NT2/D1 (cell line): ENCODE measurements at regions not wholly inside any gene's neighbourhood (a gene's known extent, or its start where the extent isn't known, plus 50 kb on each side); places are given as distances from the start of the nearest gene placed in this dataset.

ENCODE experiments used
- DNase-seq: peaks from one replicate; pipeline ENCODE4 v3.0.0-alpha.2; 2011; ENCODE audit warnings: low read depth, low spot score
- H3K27me3 ChIP-seq: 2 replicates; pipeline ENCODE4 v1.6.0; 2011; ENCODE audit warnings: mild to moderate bottlenecking; ENCODE audit not compliant: insufficient read length, insufficient read depth
- H3K36me3 ChIP-seq: 2 replicates; pipeline ENCODE4 v1.6.1; 2011; ENCODE audit warnings: mild to moderate bottlenecking, low read length, mixed read lengths; ENCODE audit not compliant: insufficient read depth, insufficient read length
- H3K4me1 ChIP-seq: 2 replicates; pipeline ENCODE4 v1.5.1; 2011; ENCODE audit not compliant: insufficient read depth, insufficient read length
- H3K4me3 ChIP-seq: 2 replicates; pipeline ENCODE4 v1.5.1; 2011; ENCODE audit warnings: low read depth; ENCODE audit not compliant: insufficient read length
- H3K9ac ChIP-seq: 2 replicates; pipeline ENCODE4 v1.6.0; 2011; ENCODE audit warnings: low read depth; ENCODE audit not compliant: insufficient read length
- H3K9me3 ChIP-seq: 2 replicates; pipeline ENCODE4 v1.5.1; 2011; ENCODE audit warnings: mild to moderate bottlenecking, low read length; ENCODE audit not compliant: insufficient read depth
- SUZ12 ChIP-seq: IDR thresholded peaks from 2 replicates; pipeline ENCODE4 v1.6.1; 2011; ENCODE audit not compliant: insufficient read length, insufficient read depth; ENCODE audit errors: extremely low read depth
- YY1 ChIP-seq: IDR thresholded peaks from 2 replicates; pipeline ENCODE4 v1.6.1; 2011; ENCODE audit not compliant: insufficient read length, insufficient read depth
- ZNF274 ChIP-seq: IDR thresholded peaks from 2 replicates; pipeline ENCODE4 v1.6.1; 2011; ENCODE audit warnings: mild to moderate bottlenecking, low read depth, low read length

DNA sequence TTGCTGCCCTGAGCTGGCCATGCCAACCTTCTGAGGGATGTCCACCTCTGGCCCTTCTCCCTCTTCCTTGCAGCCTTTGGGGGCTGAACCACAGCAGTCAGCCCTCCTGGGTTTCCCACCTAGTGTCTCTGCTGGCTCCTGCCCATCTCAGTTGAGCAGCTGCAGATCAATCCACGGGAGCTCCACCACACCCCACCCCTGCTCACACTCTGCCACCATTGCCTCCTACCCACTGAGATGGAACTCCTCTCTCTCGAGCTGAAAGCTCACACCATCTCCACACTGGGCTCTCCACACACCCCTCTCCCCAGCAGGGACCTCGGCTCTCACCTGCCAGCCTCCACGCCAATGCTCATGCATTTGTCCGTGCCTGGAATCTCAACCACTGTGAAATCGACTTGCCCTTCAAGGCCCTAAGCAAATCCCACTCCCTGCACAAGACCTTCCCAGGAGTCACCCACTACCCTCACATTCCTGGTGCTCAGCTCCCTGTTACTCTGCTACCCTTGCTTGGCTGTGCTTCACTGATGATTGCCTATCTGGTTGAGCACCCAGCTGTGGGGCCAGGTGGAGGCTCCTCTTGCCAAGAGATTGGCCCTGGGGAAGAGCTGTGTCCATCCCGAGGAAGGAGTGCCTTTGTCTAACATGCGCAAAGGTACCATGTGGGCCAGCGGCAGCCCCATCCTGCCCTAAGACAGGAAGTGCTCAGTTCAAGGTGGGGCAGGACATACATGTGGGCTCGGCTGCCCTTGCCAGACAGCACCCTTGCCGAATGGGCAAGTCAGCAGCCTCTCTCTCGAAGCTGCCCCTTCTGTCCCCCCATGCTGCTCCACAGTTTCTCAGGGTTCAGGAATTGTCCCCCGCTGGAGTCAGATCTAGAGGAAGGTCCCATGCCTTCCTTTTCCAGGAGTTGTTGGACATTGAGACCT, 208.7 kb downstream of the CYP26B1 start:
- peaks cover 4% of the 10 kb centered on the region for H3K4me1 ChIP-seq
- TF ChIP-seq SUZ12 (no peak), ZNF274 (no peak), YY1 (no peak)
- H3K9me3 ChIP-seq, result no peaks in the 10 kb centered on the region
- H3K9ac ChIP-seq, result no peak overlapping the region
- no peaks in the 10 kb centered on the region for H3K27me3 ChIP-seq
- no peaks in the 10 kb centered on the region for H3K36me3 ChIP-seq
- no peak for DNase-seq
- no peak overlapping the region for H3K4me3 ChIP-seq

DNA sequence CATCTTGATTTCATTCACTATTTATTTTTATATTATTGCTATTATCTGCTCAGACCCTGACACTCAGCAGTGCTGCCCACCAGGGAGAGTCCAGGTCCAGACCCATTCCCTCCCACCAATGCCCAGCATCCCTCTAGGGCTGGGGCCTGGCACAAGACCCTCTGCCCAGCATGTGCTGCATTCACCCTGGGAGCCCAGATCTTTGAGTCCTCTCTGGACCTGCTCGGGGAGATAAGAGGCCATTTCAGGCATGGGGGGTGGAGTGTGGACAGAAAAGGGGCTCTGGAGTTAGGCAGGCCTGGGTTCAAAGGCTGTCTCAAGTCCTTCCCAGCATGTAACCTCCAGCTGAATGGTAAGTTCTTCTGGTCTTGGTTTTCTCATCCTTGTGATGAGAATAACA, 209.6 kb downstream of the CYP26B1 start:
- TF ChIP-seq SUZ12 (no peak), ZNF274 (no peak), YY1 (no peak)
- Histone ChIP-seq H3K9me3 (no peaks in the 10 kb centered on the region), H3K4me1 (peaks cover 2% of the 10 kb centered on the region), H3K9ac (no peak overlapping the region), H3K4me3 (no peak overlapping the region), H3K27me3 (no peaks in the 10 kb centered on the region), H3K36me3 (no peaks in the 10 kb centered on the region)
- no peak for DNase-seq

DNA sequence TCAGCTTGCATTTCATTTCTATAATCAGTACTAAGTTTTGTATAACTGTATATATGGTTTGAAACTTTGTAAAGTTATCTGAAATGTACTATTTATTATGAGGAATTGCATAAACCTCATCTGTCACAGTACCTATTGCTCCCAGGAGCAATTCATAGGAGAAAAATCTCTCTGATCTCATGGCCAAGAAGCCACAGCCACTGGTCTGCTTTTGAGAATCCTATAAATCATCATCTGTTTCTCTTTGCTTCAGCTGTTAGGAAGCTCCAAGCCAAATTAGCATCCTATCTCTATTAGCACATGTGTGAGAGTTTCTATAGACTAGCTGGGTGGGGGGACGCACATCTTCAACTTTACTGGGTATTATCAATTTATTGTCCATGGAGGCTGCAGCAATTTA, 210.3 kb downstream of the CYP26B1 start:
- no peak overlapping the region for H3K9ac ChIP-seq
- H3K36me3 ChIP-seq, result no peaks in the 10 kb centered on the region
- TF ChIP-seq ZNF274 (no peak), SUZ12 (no peak), YY1 (no peak)
- no peak for DNase-seq
- no peaks in the 10 kb centered on the region for H3K27me3 ChIP-seq
- no peak overlapping the region for H3K4me3 ChIP-seq
- no peaks in the 10 kb centered on the region for H3K9me3 ChIP-seq
- H3K4me1 ChIP-seq, result peaks cover 2% of the 10 kb centered on the region

DNA sequence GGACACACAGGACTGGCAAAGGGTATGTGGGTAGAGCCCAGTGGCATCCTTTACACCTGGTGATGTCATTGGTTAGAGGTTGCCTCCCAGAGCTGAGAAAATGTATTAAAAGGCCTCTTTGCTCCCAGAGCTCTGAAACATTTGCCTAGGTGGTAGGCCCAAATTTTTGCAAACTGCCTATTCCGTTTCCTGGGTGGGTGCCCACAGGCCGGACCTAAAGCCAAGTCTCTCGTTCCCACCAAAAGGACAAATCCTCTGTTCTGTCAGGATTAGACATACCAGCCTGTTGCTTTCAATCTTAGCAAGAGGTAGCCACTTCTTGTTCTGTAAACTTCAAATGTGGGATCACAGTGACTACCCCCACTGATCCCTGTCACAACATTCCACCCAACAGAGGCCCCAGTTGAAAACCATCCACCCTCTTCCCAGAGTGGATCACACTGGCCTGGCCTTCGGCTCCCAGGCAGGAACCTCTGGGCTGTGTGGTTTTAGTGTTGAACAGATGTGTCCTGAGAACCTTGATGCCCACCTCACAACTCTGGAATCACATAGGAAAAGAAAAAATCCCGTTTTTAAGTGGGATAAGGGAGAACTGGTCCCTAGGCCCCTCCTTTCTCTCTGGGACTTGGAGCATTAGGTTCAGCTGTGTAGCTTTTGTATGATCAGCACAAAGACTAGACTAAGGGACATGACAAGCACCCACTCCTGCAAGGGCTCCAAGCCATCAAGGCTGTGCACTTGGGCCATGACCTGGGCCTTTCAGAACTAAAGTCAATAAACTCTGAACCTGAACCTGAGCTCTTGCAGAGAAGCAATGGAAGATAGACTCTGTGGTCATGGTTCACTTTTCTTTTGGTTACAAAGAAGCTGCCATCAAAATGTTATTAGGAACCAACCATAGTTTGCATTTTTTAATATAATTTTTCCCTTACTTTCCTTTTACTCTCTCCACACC, 211.3 kb downstream of the CYP26B1 start:
- TF ChIP-seq ZNF274, result no peak
- no peak for TF ChIP-seq YY1
- no peak for TF ChIP-seq SUZ12
- peaks cover 2% of the 10 kb centered on the region for H3K4me1 ChIP-seq
- H3K36me3 ChIP-seq, result no peaks in the 10 kb centered on the region
- no peaks in the 10 kb centered on the region for H3K9me3 ChIP-seq
- no peak overlapping the region for H3K9ac ChIP-seq
- no peak overlapping the region for H3K4me3 ChIP-seq
- H3K27me3 ChIP-seq, result no peaks in the 10 kb centered on the region
- DNase-seq, result no peak

DNA sequence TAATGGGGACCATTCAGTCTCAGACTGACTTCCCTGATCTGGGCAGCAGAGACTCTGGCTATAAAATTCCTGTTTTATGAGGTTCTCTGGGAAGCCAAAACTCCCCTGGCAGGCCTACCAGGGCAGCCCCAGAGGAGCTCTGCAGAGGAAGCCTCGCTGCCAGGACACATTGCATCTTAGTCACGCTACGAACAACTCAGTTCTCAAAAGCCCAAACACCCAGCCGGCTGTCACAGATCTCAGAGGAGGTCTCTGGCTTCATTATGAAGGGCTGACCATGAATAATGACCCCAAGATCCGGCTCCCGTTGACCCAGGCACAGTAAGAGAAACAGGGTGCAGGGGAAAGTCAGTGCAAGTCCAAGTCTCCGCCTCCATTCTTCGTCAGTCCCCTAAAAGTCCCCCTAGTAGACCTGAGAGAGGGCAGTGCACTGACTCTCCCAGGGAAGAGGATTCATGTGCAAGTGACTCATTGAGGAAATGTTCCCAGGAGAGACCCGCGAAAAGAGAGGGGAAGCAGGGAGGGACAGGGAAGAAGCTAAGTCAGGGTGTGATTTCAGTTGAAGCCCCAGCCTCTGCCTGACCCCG, 212.3 kb downstream of the CYP26B1 start:
- no peak for TF ChIP-seq YY1
- no peak for TF ChIP-seq SUZ12
- TF ChIP-seq ZNF274, result no peak
- H3K4me3 ChIP-seq, result no peak overlapping the region
- no peaks in the 10 kb centered on the region for H3K9me3 ChIP-seq
- H3K36me3 ChIP-seq, result no peaks in the 10 kb centered on the region
- peaks cover 2% of the 10 kb centered on the region for H3K4me1 ChIP-seq
- no peaks in the 10 kb centered on the region for H3K27me3 ChIP-seq
- DNase-seq, result no peak
- H3K9ac ChIP-seq, result no peak overlapping the region

DNA sequence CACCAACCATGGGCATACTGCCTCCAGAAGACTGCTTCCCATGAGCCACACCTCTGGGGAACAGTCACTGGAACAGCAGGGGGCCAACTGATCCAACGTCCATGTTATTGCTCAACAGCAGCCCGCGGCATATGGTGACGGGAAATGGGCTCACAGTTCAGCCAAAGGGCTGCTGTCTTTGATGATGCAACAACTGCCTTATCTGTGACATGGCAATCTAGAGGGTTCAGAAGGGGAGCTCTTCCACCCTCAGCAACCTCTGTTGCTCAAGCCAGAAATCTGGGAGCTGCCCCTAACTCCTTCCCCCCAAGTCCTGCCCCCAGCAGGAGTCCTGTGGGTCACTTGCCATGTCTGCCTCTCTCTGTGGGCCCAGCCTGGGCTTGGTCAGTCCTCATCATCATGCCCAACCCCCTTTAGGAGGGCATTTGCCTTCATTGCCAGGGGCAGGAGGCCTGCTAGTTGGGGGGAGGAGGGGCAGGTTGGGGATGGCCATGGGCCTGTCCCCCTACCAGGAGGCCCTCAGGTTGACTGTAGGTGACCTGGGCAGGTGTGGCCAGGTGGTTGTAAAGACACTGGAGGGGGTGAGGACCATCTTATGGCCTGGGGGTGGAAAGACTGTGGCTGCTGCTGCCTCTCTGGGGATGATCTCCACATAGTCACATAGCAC, 212.9 kb downstream of the CYP26B1 start:
- no peaks in the 10 kb centered on the region for H3K36me3 ChIP-seq
- H3K4me1 ChIP-seq, result peaks cover 2% of the 10 kb centered on the region
- no peak for DNase-seq
- H3K9me3 ChIP-seq, result no peaks in the 10 kb centered on the region
- no peaks in the 10 kb centered on the region for H3K27me3 ChIP-seq
- H3K9ac ChIP-seq, result no peak overlapping the region
- no peak overlapping the region for H3K4me3 ChIP-seq
- TF ChIP-seq YY1 (no peak), SUZ12 (no peak), ZNF274 (no peak)

DNA sequence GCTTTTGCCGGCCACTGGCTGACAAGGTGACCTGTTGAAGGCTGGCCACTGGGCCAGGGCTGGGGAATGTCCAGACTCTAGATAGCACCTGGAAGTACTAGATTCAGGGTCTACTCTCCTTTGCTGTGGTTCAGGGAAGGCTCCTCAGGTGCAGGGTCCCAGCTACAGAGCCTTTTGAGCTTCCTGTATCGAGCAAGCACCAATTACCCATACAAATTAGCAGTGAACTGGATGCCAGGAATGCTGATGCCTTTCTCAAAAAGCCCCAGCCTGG, 213.4 kb downstream of the CYP26B1 start:
- no peak for DNase-seq
- Histone ChIP-seq H3K36me3 (no peaks in the 10 kb centered on the region), H3K27me3 (no peaks in the 10 kb centered on the region), H3K9me3 (no peaks in the 10 kb centered on the region), H3K9ac (no peak overlapping the region), H3K4me1 (peaks cover 2% of the 10 kb centered on the region), H3K4me3 (no peak overlapping the region)
- no peak for TF ChIP-seq YY1
- no peak for TF ChIP-seq SUZ12
- TF ChIP-seq ZNF274, result no peak
